Neural progenitor cell (in vitro differentiated cells): ENCODE measurements at regions not wholly inside any gene's neighbourhood (a gene's known extent, or its start where the extent isn't known, plus 50 kb on each side); places are given as distances from the start of the nearest gene placed in this dataset.

Experiments used
- DNase-seq: peaks from one replicate; pipeline ENCODE4 v3.0.0-alpha.2; 2016; ENCODE audit warnings: low spot score
- H2AFZ ChIP-seq: fragments of 200-600 bp; sonication (generic); replicated peaks from 2 replicates; pipeline ENCODE4 v1.6.1; 2016; ENCODE audit warnings: antibody characterized with exemption
- H3F3A ChIP-seq: fragments of 200-600 bp; sonication (generic); 2 replicates; pipeline ENCODE4 v1.6.1; 2016; ENCODE audit warnings: antibody characterized with exemption, low read depth
- H3K27ac ChIP-seq: fragments of 200-600 bp; sonication (generic); 2 replicates; pipeline ENCODE4 v1.5.1; 2016; ENCODE audit warnings: mild to moderate bottlenecking
- H3K27me3 ChIP-seq: fragments of 200-600 bp; sonication (generic); 2 replicates; pipeline ENCODE4 v1.6.1; 2016; ENCODE audit warnings: mild to moderate bottlenecking, moderate library complexity
- H3K36me3 ChIP-seq: fragments of 200-600 bp; sonication (generic); 2 replicates; pipeline ENCODE4 v1.5.1; 2016
- H3K4me1 ChIP-seq: fragments of 200-600 bp; sonication (generic); 2 replicates; pipeline ENCODE4 v1.6.1; 2016; ENCODE audit warnings: mixed run types
- H3K4me2 ChIP-seq: fragments of 200-600 bp; sonication (generic); 2 replicates; pipeline ENCODE4 v1.6.1; 2016
- H3K4me3 ChIP-seq: fragments of 200-600 bp; sonication (generic); 2 replicates; pipeline ENCODE4 v1.5.1; 2016
- H3K79me2 ChIP-seq: fragments of 200-600 bp; sonication (generic); 2 replicates; pipeline ENCODE4 v1.6.1; 2016; ENCODE audit warnings: low read depth
- H3K9ac ChIP-seq: fragments of 200-600 bp; sonication (generic); 2 replicates; pipeline ENCODE4 v1.6.1; 2016
- H3K9me3 ChIP-seq: fragments of 200-600 bp; sonication (generic); 2 replicates; pipeline ENCODE4 v1.5.1; 2016; ENCODE audit warnings: low read depth
- H4K20me1 ChIP-seq: fragments of 200-600 bp; sonication (generic); 2 replicates; pipeline ENCODE4 v1.6.1; 2016; ENCODE audit warnings: low read depth
- H3K27ac Mint-ChIP-seq: 3 replicates; pipeline ENCODE4 v1.8.0; 2021; ENCODE audit warnings: mixed read lengths
- H3K27me3 Mint-ChIP-seq: 2 replicates; pipeline ENCODE4 v1.8.0; 2022; ENCODE audit warnings: low read depth, mild to moderate bottlenecking, inconsistent platforms, moderate library complexity, mixed read lengths; ENCODE audit not compliant: insufficient read depth
- H3K36me3 Mint-ChIP-seq: 3 replicates; pipeline ENCODE4 v1.8.0; 2021; ENCODE audit warnings: mixed read lengths
- H3K4me1 Mint-ChIP-seq: 3 replicates; pipeline ENCODE4 v1.8.0; 2021; ENCODE audit warnings: mixed read lengths
- H3K4me3 Mint-ChIP-seq: 3 replicates; pipeline ENCODE4 v1.8.0; 2021; ENCODE audit warnings: mild to moderate bottlenecking, moderate library complexity, mixed read lengths
- H3K9me3 Mint-ChIP-seq: 3 replicates; pipeline ENCODE4 v1.8.0; 2020; ENCODE audit warnings: mixed read lengths
- CTCF ChIP-seq: fragments of 200-600 bp; sonication (generic); IDR thresholded peaks from 2 replicates; pipeline ENCODE4 v1.5.1; 2017; ENCODE audit warnings: antibody characterized with exemption, mild to moderate bottlenecking
- EZH2 ChIP-seq: fragments of 200-600 bp; sonication (generic); IDR thresholded peaks from 2 replicates; pipeline ENCODE4 v1.6.1; 2017; ENCODE audit warnings: antibody characterized with exemption, mild to moderate bottlenecking, moderate library complexity
- EZH2phosphoT487 ChIP-seq: fragments of 200-600 bp; sonication (generic); IDR thresholded peaks from 2 replicates; pipeline ENCODE4 v1.6.1; 2017; ENCODE audit warnings: antibody characterized with exemption

GRCh38 chr2:153667475-153667874 lies 188.9 kb upstream of the RPRM start:
- Mint-ChIP-seq H3K27me3 (peaks cover 7% of the 10 kb centered on the region), H3K36me3 (no peaks in the 10 kb centered on the region), H3K9me3 (peaks cover 14% of the 10 kb centered on the region), H3K4me3 (no peak overlapping the region), H3K4me1 (no peaks in the 10 kb centered on the region), H3K27ac (no peak overlapping the region)
- H3K9ac ChIP-seq: no peak overlapping the region
- no peak overlapping the region for H3K4me2 ChIP-seq
- TF ChIP-seq EZH2phosphoT487 (no peak), CTCF (no peak), EZH2 (no peak)
- H2AFZ ChIP-seq: no peak overlapping the region
- H4K20me1 ChIP-seq: no peaks in the 10 kb centered on the region
- no peak for DNase-seq
- no peaks in the 10 kb centered on the region for H3K36me3 ChIP-seq
- H3K9me3 ChIP-seq: no peaks in the 10 kb centered on the region
- no peaks in the 10 kb centered on the region for H3K79me2 ChIP-seq
- no peaks in the 10 kb centered on the region for H3F3A ChIP-seq
- H3K27ac ChIP-seq: no peak overlapping the region
- no peak overlapping the region for H3K4me3 ChIP-seq
- H3K4me1 ChIP-seq: no peaks in the 10 kb centered on the region
- H3K27me3 ChIP-seq: no peaks in the 10 kb centered on the region

- Histone ChIP-seq H3K9ac (no peak overlapping the region), H2AFZ (no peak overlapping the region), H3K36me3 (no peaks in the 10 kb centered on the region), H3F3A (no peaks in the 10 kb centered on the region), H3K4me2 (no peak overlapping the region), H3K4me1 (no peaks in the 10 kb centered on the region), H3K79me2 (no peaks in the 10 kb centered on the region), H3K27ac (no peak overlapping the region), H3K27me3 (no peaks in the 10 kb centered on the region), H3K4me3 (no peak overlapping the region), H3K9me3 (no peaks in the 10 kb centered on the region), H4K20me1 (no peaks in the 10 kb centered on the region)
- Mint-ChIP-seq H3K36me3 (no peaks in the 10 kb centered on the region), H3K4me1 (no peaks in the 10 kb centered on the region), H3K27ac (no peak overlapping the region), H3K9me3 (peaks cover 14% of the 10 kb centered on the region), H3K27me3 (peaks cover 5% of the 10 kb centered on the region), H3K4me3 (no peak overlapping the region)
- no peak for DNase-seq
- TF ChIP-seq EZH2 (no peak), EZH2phosphoT487 (no peak), CTCF (no peak)
These were observed 190.4 kb upstream of the RPRM start for GRCh38 chr2:153668923-153669322.

GRCh38 chr2:153710128-153710527 lies 161.6 kb upstream of the GALNT13 start:
- no peak for DNase-seq

GRCh38 chr2:153715218-153715850 lies 156.4 kb upstream of the GALNT13 start:
- Mint-ChIP-seq H3K27me3 (no peaks in the 10 kb centered on the region), H3K4me1 (peaks cover 6% of the 10 kb centered on the region), H3K36me3 (no peaks in the 10 kb centered on the region), H3K9me3 (peaks cover 2% of the 10 kb centered on the region), H3K27ac (no peak overlapping the region), H3K4me3 (no peak overlapping the region)
- no peaks in the 10 kb centered on the region for H3K4me1 ChIP-seq
- H3K4me2 ChIP-seq: no peak overlapping the region
- H3K27me3 ChIP-seq: no peaks in the 10 kb centered on the region
- no peak for TF ChIP-seq EZH2
- H3F3A ChIP-seq: no peaks in the 10 kb centered on the region
- H2AFZ ChIP-seq: no peak overlapping the region
- H3K36me3 ChIP-seq: no peaks in the 10 kb centered on the region
- no peaks in the 10 kb centered on the region for H4K20me1 ChIP-seq
- no peak for DNase-seq
- no peaks in the 10 kb centered on the region for H3K9me3 ChIP-seq
- no peak overlapping the region for H3K4me3 ChIP-seq
- no peak overlapping the region for H3K27ac ChIP-seq
- no peaks in the 10 kb centered on the region for H3K79me2 ChIP-seq
- no peak overlapping the region for H3K9ac ChIP-seq

More at GRCh38 chr2:153710128-153710527, 161.6 kb upstream of the GALNT13 start:
- Mint-ChIP-seq H3K27me3 (no peaks in the 10 kb centered on the region), H3K4me3 (no peak overlapping the region), H3K27ac (no peak overlapping the region), H3K36me3 (no peaks in the 10 kb centered on the region), H3K4me1 (peaks cover 3% of the 10 kb centered on the region), H3K9me3 (no peaks in the 10 kb centered on the region)
- no peak overlapping the region for H3K4me3 ChIP-seq
- H3F3A ChIP-seq: no peaks in the 10 kb centered on the region
- no peak for TF ChIP-seq EZH2phosphoT487
- no peak overlapping the region for H3K9ac ChIP-seq
- no peak overlapping the region for H3K27ac ChIP-seq
- no peaks in the 10 kb centered on the region for H3K36me3 ChIP-seq
- H3K4me1 ChIP-seq: no peaks in the 10 kb centered on the region
- H3K4me2 ChIP-seq: no peak overlapping the region
- H3K79me2 ChIP-seq: no peaks in the 10 kb centered on the region
- H4K20me1 ChIP-seq: no peaks in the 10 kb centered on the region
- H3K27me3 ChIP-seq: no peaks in the 10 kb centered on the region
- H3K9me3 ChIP-seq: no peaks in the 10 kb centered on the region
- no peak overlapping the region for H2AFZ ChIP-seq
